Upper lobe of left lung (tissue), 6 donors: ENCODE measurements at regions not wholly inside any gene's neighbourhood (a gene's known extent, or its start where the extent isn't known, plus 50 kb on each side); places are given as distances from the start of the nearest gene placed in this dataset.

ENCODE experiments used
- ATAC-seq, 2 donors: fragments of 200-7000 bp; cut with Tn5 transposase; one replicate each; pipeline ENCODE4 v1.9.1; 2022; ENCODE audit warnings: mild to moderate bottlenecking in 2 of 2, moderate library complexity in 2 of 2; ENCODE audit not compliant: low FRiP score in 2 of 2
- DNase-seq, 2 donors: peaks; one replicate each; pipeline ENCODE4 v3.0.0-alpha.2; 2019 to 2020
- H3K27ac ChIP-seq, 4 donors: fragments of 200-600 bp; sonication (generic); one replicate each; pipeline ENCODE4 v1.5.1; 2016 to 2019
- H3K27me3 ChIP-seq, 4 donors: fragments of 200-600 bp; sonication (generic); one replicate each; pipeline ENCODE4 v1.5.1; 2017 to 2019
- H3K36me3 ChIP-seq, 4 donors: fragments of 200-600 bp; sonication (generic); one replicate each; pipeline ENCODE4 v1.5.1; 2016 to 2019
- H3K4me1 ChIP-seq, 4 donors: fragments of 200-600 bp; sonication (generic); one replicate each; pipeline ENCODE4 v1.5.1; 2018 to 2019
- H3K4me3 ChIP-seq, 4 donors: fragments of 200-600 bp; sonication (generic); one replicate each; pipeline ENCODE4 v1.5.1; 2017 to 2019; ENCODE audit warnings: mild to moderate bottlenecking in 2 of 4, moderate library complexity in 1 of 4
- H3K9me3 ChIP-seq, 4 donors: fragments of 200-600 bp; sonication (generic); one replicate each; pipeline ENCODE4 v1.5.1; 2018 to 2019
- EP300 ChIP-seq, 4 donors: sonication (generic); formaldehyde crosslinking; IDR thresholded peaks; one replicate each; pipeline ENCODE4 v1.5.1; 2017; ENCODE audit warnings: antibody characterized with exemption in 4 of 4, control low read depth in 2 of 4
- POLR2A ChIP-seq, 4 donors: fragments of 450-650 bp; IDR thresholded peaks; one replicate each; pipeline ENCODE4 v1.5.1; 2016 to 2017; ENCODE audit warnings: antibody characterized with exemption in 4 of 4, mild to moderate bottlenecking in 2 of 4
- POLR2AphosphoS5 ChIP-seq, 2 donors: sonication (generic); formaldehyde crosslinking; IDR thresholded peaks; one replicate each; pipeline ENCODE4 v1.5.1; 2017; ENCODE audit warnings: antibody characterized with exemption in 2 of 2
- WGBS, 2 donors: methylation state at CpG; one replicate each; pipeline ENCODE4 v1.1.5; 2017 to 2018; 5-methylcytosine and 5-hydroxymethylcytosine counted together
- TF ChIP-seq, protein P1 (sequence below), 6 experiments: fragments of 450-650 bp in 4 of 6; fragments of 200-600 bp in 2 of 6; sonication (generic) in 2 of 6; IDR thresholded peaks; one replicate each; pipeline ENCODE4 v1.5.1; 2016 to 2019; ENCODE audit warnings: antibody characterized with exemption in 6 of 6
- donor health status: DM: no; HTN: no; CAD: no; lungs with moderate emphysema.
- donor health status: DM: no; HTN: yes; CAD: no; lungs with severe emphysema.

DNA sequence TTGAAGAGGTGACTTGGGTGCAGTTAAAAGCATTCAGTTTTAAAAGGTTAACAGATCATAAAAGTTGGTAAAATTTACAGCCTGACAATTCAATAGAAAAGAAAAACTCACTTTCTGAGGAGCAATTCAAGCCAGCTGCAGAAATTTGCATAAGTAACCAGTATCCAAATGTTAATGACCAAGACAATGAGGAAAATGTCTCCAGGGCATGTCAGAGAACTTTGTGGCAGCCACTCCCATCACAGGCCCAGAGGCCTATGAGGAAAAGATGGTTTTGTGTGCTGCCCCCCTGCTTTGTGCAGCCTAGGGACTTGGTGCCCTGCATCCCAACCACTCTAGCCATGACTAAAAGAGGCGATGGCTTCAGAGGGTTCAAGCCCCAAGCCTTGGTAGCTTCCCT, 1406.5 kb upstream of the ACO1 start:
- no peak overlapping the region for H3K27ac ChIP-seq
- TF ChIP-seq POLR2A (IDR thresholded peaks at IDR 0.05) (no peak), EP300 (IDR thresholded peaks at IDR 0.05) (no peak), POLR2AphosphoS5 (IDR thresholded peaks at IDR 0.05) (no peak)
- TF ChIP-seq, protein P1, sequence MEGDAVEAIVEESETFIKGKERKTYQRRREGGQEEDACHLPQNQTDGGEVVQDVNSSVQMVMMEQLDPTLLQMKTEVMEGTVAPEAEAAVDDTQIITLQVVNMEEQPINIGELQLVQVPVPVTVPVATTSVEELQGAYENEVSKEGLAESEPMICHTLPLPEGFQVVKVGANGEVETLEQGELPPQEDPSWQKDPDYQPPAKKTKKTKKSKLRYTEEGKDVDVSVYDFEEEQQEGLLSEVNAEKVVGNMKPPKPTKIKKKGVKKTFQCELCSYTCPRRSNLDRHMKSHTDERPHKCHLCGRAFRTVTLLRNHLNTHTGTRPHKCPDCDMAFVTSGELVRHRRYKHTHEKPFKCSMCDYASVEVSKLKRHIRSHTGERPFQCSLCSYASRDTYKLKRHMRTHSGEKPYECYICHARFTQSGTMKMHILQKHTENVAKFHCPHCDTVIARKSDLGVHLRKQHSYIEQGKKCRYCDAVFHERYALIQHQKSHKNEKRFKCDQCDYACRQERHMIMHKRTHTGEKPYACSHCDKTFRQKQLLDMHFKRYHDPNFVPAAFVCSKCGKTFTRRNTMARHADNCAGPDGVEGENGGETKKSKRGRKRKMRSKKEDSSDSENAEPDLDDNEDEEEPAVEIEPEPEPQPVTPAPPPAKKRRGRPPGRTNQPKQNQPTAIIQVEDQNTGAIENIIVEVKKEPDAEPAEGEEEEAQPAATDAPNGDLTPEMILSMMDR (IDR thresholded peaks at IDR 0.05) = no peak
- no peaks in the 10 kb centered on the region for H3K4me1 ChIP-seq
- no peaks in the 10 kb centered on the region for H3K9me3 ChIP-seq
- WGBS, 2 donors = 60 to 90% methylated on average over 1 of the region's 1 CpG
- H3K27me3 ChIP-seq = no peaks in the 10 kb centered on the region
- no peaks in the 10 kb centered on the region for H3K36me3 ChIP-seq
- DNase-seq (no peak), ATAC-seq (no peak)
- H3K4me3 ChIP-seq = no peak overlapping the region

DNA sequence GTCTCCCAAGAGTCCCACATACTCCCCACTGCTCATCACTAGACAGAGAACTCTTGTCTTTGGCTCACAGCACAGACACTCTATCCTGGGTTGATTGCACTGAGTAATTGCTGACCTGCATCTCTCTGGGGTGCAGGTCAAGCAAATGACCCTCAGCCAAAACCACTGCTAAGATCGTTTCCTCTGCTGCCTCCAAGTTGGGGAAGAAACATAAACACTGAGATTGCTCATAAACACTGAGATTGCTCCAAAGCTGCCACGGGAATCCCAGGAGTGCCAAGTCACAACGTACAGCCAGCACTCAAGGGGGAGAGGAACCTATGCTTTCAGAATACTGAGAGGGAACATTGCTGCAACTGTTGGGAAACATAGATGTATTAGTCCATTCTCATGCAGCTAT, 1402.1 kb upstream of the ACO1 start:
- no peaks in the 10 kb centered on the region for H3K9me3 ChIP-seq
- no peak for TF ChIP-seq EP300 (IDR thresholded peaks at IDR 0.05)
- TF ChIP-seq, protein P1 (IDR thresholded peaks at IDR 0.05) = no peak
- TF ChIP-seq POLR2A (IDR thresholded peaks at IDR 0.05) = no peak
- TF ChIP-seq POLR2AphosphoS5 (IDR thresholded peaks at IDR 0.05) = no peak

DNA sequence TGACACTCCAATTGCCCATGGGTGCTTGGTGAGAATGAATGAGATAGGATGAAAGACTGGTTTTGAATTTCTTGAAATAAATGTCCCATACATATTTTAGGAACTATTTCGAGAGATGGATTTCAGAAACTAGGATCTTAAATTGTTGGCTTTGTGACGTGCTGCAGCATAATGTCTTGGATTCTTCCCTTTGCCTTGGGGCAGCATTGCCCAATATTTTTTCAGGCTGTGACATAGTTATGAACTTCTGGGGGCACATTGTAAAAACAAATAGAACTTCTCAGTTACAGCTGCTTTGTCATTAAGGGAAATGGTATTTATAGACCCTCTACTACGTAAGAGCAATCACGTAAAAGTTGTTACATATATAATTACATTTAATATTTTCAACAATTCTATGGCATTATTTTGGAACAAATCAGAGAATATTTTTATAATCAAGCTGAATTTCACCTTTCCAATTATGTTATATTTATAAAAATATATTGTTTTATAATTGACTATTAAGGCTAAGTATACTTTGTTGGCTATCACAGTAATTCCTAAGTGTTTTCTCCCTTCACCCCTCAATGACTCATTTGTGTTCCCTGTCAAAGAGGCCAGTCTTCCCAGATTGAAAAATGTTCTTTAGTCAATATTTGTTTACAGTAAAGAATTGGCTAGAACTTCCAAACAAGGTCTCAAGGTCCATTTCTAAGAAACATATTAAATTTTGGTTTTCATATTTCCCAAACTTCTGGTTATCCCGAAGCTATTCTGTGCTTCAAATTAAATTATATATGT, 1388.3 kb upstream of the ACO1 start:
- H3K4me3 ChIP-seq = no peak overlapping the region
- 71 to 73% methylated on average over 5 of the region's 5 CpGs for WGBS, 2 donors
- no peaks in the 10 kb centered on the region for H3K27me3 ChIP-seq
- H3K27ac ChIP-seq = no peak overlapping the region
- H3K36me3 ChIP-seq = no peaks in the 10 kb centered on the region
- TF ChIP-seq, protein P1 (IDR thresholded peaks at IDR 0.05) = no peak
- TF ChIP-seq POLR2AphosphoS5 (IDR thresholded peaks at IDR 0.05) (no peak), EP300 (IDR thresholded peaks at IDR 0.05) (no peak), POLR2A (IDR thresholded peaks at IDR 0.05) (no peak)
- no peak for ATAC-seq
- no peaks in the 10 kb centered on the region for H3K4me1 ChIP-seq
- H3K9me3 ChIP-seq = no peaks in the 10 kb centered on the region
- no peak for DNase-seq

More for the DNA sequence above, 1402.1 kb upstream of the ACO1 start:
- Histone ChIP-seq H3K4me1 (no peaks in the 10 kb centered on the region), H3K36me3 (no peaks in the 10 kb centered on the region), H3K27ac (no peak overlapping the region), H3K27me3 (no peaks in the 10 kb centered on the region), H3K4me3 (no peak overlapping the region)
- no peak for ATAC-seq
- DNase-seq = no peak
- WGBS, 2 donors = 66% methylated on average over 2 to 3 of the region's 3 CpGs

DNA sequence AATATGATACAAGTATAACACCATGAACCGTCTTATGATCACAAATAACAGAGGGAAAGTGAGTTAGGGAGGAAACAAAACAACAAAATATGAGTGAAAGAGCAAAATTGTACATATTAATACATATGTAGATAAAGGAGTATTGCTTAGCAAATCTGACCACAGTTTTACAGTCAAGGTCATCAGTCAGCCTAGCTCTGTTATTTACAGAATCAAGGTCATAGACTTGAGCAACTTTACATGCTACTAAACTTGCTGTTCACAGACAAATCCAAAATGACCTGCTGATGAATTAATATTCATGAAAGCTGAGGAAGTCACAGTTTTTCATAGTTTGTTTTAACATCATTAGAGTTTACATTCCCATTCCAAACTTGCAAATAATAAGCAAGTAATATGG, 1387.7 kb upstream of the ACO1 start:
- 53 to 63% methylated on average over 1 of the region's 1 CpG for WGBS, 2 donors
- Histone ChIP-seq H3K4me3 (no peak overlapping the region), H3K27ac (no peak overlapping the region), H3K9me3 (no peaks in the 10 kb centered on the region), H3K27me3 (no peaks in the 10 kb centered on the region), H3K36me3 (no peaks in the 10 kb centered on the region), H3K4me1 (no peaks in the 10 kb centered on the region)
- TF ChIP-seq, protein P1 (IDR thresholded peaks at IDR 0.05) = no peak
- no peak for ATAC-seq
- no peak for DNase-seq

DNA sequence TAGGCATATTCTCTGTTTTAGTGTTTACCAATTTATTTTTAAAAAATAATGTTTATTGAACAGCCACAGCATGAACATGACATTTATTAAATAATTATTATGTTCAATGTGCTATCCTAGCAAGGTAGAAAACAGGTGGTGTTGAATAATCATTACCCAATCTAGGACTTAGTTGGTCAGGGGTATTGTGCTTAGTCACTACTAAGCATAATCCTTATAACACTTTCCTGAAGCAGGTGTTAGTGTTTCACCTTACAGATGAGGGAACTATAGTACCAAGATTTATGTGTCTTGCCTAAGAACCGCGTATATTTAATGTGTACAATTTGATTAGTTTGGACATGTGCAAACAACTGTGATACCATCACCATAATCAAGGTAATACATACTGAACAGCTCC, 1387.2 kb upstream of the ACO1 start:
- Histone ChIP-seq H3K27me3 (no peaks in the 10 kb centered on the region), H3K9me3 (no peaks in the 10 kb centered on the region), H3K27ac (no peak overlapping the region), H3K36me3 (no peaks in the 10 kb centered on the region), H3K4me3 (no peak overlapping the region), H3K4me1 (no peaks in the 10 kb centered on the region)
- ATAC-seq (no peak), DNase-seq (no peak)
- 32 to 45% methylated on average over 2 of the region's 2 CpGs for WGBS, 2 donors
- TF ChIP-seq POLR2A (IDR thresholded peaks at IDR 0.05) (no peak), POLR2AphosphoS5 (IDR thresholded peaks at IDR 0.05) (no peak), EP300 (IDR thresholded peaks at IDR 0.05) (no peak)
- TF ChIP-seq, protein P1 (IDR thresholded peaks at IDR 0.05) = no peak
